ENCODE measurements at regions not wholly inside any gene's neighbourhood (a gene's known extent, or its start where the extent isn't known, plus 50 kb on each side); places are given as distances from the start of the nearest gene placed in this dataset.

GRCh38 chr3:36298188-36298587 is 82.1 kb upstream of the STAC start:
- TF ChIP-seq CTCF (IDR thresholded peaks at IDR 0.05), result no peak
- no peak for TF ChIP-seq POLR2A (IDR thresholded peaks at IDR 0.05)

Data from lower leg skin (tissue), 3 donors.